Activated effector memory CD4-positive, alpha-beta T cell treated with Interleukin-2 at 50 U/mL for 16 hours (primary cell): ENCODE measurements at regions not wholly inside any gene's neighbourhood (a gene's known extent, or its start where the extent isn't known, plus 50 kb on each side); places are given as distances from the start of the nearest gene placed in this dataset.

Experiments
- DNase-seq: peaks from one replicate; pipeline ENCODE4 v3.0.0-alpha.2; 2020

- no peak for DNase-seq
Observed at GRCh38 chr13:21757763-21758162, 86.9 kb downstream of the FGF9 start.

- DNase-seq, result no peak
Observed at GRCh38 chr13:21758441-21758840, 87.6 kb downstream of the FGF9 start.

- DNase-seq, result no peak
Observed at GRCh38 chr13:21759463-21759862, 88.6 kb downstream of the FGF9 start.

GRCh38 chr13:21759911-21760310 is 89.0 kb downstream of the FGF9 start:
- DNase-seq, result no peak

GRCh38 chr13:21761770-21762169 is 90.9 kb downstream of the FGF9 start:
- no peak for DNase-seq

GRCh38 chr13:21762512-21762911 is 91.6 kb downstream of the FGF9 start:
- DNase-seq, result no peak

GRCh38 chr13:21767032-21767431 is 96.2 kb downstream of the FGF9 start:
- no peak for DNase-seq

GRCh38 chr13:21771075-21771474 is 100.2 kb downstream of the FGF9 start:
- DNase-seq, result no peak

GRCh38 chr13:21777166-21777565 is 106.3 kb downstream of the FGF9 start:
- DNase-seq, result no peak

GRCh38 chr13:21777813-21778212 is 106.9 kb downstream of the FGF9 start:
- DNase-seq, result no peak

GRCh38 chr13:21782736-21783135 is 111.9 kb downstream of the FGF9 start:
- no peak for DNase-seq

GRCh38 chr13:21785990-21786389 is 115.1 kb downstream of the FGF9 start:
- no peak for DNase-seq

- no peak for DNase-seq
Observed at GRCh38 chr13:21796066-21796465, 125.2 kb downstream of the FGF9 start.

- no peak for DNase-seq
Observed at GRCh38 chr13:21796775-21797514, 126.1 kb downstream of the FGF9 start.

GRCh38 chr13:21797736-21798135 is 126.9 kb downstream of the FGF9 start:
- no peak for DNase-seq

- DNase-seq, result no peak
Observed at GRCh38 chr13:21798181-21798580, 127.3 kb downstream of the FGF9 start.

GRCh38 chr13:21799671-21800070 is 128.8 kb downstream of the FGF9 start:
- no peak for DNase-seq

GRCh38 chr13:21800837-21801616 is 130.2 kb downstream of the FGF9 start:
- DNase-seq, result no peak

GRCh38 chr13:21805733-21806132 is 134.9 kb downstream of the FGF9 start:
- DNase-seq, result no peak

GRCh38 chr13:21812192-21812626 is 141.3 kb downstream of the FGF9 start:
- no peak for DNase-seq

- DNase-seq, result no peak
Observed at GRCh38 chr13:21813110-21813509, 142.2 kb downstream of the FGF9 start.

GRCh38 chr13:21813844-21814243 is 143.0 kb downstream of the FGF9 start:
- no peak for DNase-seq

GRCh38 chr13:21814604-21815003 is 143.7 kb downstream of the FGF9 start:
- DNase-seq, result no peak

GRCh38 chr13:21817878-21818277 is 147.0 kb downstream of the FGF9 start:
- no peak for DNase-seq
